ENCODE measurements at regions not wholly inside any gene's neighbourhood (a gene's known extent, or its start where the extent isn't known, plus 50 kb on each side); places are given as distances from the start of the nearest gene placed in this dataset.

DNA sequence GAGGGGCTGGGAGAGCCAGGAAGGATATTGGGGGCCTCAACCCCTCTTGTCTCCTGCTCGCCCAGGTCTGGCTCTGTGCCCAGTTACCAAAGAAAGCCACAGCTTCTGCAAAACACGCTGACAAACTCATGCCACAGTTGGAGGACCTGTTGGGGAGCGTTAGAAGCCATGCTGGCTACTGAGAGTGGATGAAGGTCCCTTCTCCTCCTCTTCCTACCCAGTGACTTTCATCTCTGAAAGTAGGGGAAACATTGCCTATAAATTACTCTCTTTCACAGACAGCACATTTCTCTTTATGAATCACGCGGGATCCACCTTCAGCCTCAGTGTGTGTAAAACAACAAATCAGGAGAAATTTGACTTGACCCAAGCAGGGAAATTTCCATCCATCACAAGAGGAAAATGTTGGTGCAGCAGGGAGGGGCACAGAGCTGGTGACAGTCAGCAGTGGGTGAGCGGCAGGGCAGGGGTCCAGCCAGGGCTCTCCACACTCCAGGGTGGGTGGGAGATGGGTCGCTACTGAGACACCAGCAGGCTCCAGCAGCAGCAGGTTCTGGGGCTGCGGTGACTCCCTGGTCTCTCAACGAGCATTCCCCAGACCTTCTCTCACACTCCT is 181.9 kb downstream of the FGF18 start:
- TF ChIP-seq, protein P1, sequence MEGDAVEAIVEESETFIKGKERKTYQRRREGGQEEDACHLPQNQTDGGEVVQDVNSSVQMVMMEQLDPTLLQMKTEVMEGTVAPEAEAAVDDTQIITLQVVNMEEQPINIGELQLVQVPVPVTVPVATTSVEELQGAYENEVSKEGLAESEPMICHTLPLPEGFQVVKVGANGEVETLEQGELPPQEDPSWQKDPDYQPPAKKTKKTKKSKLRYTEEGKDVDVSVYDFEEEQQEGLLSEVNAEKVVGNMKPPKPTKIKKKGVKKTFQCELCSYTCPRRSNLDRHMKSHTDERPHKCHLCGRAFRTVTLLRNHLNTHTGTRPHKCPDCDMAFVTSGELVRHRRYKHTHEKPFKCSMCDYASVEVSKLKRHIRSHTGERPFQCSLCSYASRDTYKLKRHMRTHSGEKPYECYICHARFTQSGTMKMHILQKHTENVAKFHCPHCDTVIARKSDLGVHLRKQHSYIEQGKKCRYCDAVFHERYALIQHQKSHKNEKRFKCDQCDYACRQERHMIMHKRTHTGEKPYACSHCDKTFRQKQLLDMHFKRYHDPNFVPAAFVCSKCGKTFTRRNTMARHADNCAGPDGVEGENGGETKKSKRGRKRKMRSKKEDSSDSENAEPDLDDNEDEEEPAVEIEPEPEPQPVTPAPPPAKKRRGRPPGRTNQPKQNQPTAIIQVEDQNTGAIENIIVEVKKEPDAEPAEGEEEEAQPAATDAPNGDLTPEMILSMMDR (IDR thresholded peaks at IDR 0.05), result no peak
- TF ChIP-seq, protein P2, sequence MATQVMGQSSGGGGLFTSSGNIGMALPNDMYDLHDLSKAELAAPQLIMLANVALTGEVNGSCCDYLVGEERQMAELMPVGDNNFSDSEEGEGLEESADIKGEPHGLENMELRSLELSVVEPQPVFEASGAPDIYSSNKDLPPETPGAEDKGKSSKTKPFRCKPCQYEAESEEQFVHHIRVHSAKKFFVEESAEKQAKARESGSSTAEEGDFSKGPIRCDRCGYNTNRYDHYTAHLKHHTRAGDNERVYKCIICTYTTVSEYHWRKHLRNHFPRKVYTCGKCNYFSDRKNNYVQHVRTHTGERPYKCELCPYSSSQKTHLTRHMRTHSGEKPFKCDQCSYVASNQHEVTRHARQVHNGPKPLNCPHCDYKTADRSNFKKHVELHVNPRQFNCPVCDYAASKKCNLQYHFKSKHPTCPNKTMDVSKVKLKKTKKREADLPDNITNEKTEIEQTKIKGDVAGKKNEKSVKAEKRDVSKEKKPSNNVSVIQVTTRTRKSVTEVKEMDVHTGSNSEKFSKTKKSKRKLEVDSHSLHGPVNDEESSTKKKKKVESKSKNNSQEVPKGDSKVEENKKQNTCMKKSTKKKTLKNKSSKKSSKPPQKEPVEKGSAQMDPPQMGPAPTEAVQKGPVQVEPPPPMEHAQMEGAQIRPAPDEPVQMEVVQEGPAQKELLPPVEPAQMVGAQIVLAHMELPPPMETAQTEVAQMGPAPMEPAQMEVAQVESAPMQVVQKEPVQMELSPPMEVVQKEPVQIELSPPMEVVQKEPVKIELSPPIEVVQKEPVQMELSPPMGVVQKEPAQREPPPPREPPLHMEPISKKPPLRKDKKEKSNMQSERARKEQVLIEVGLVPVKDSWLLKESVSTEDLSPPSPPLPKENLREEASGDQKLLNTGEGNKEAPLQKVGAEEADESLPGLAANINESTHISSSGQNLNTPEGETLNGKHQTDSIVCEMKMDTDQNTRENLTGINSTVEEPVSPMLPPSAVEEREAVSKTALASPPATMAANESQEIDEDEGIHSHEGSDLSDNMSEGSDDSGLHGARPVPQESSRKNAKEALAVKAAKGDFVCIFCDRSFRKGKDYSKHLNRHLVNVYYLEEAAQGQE (IDR thresholded peaks at IDR 0.05; ENCODE audit: insufficient read depth in 1 of 2, low read depth in 2 of 2, low read length in 1 of 2), result no peak
- TF ChIP-seq POLR2AphosphoS5 (IDR thresholded peaks at IDR 0.05; ENCODE audit: low read depth, low read length), result no peak
- TF ChIP-seq TCF7L2 (IDR thresholded peaks at IDR 0.05; ENCODE audit: low read depth, low read length), result no peak
- TF ChIP-seq SIN3A (IDR thresholded peaks at IDR 0.05; ENCODE audit: borderline replicate concordance, insufficient read depth, low read depth, low read length), result no peak

All from Panc1 (cell line).